H1 (cell line): ENCODE measurements at regions not wholly inside any gene's neighbourhood (a gene's known extent, or its start where the extent isn't known, plus 50 kb on each side); places are given as distances from the start of the nearest gene placed in this dataset.

ENCODE experiments used
- CTCF ChIA-PET: fragments of 300-600 bp; sonication (Branson Sonifier 250); formaldehyde crosslinking; loops from one replicate; lab custom pipeline; 2021; ENCODE audit not compliant: partially characterized antibody; lab: Charles Lee
- POLR2A ChIA-PET: fragments of 300-600 bp; sonication (Branson Sonifier 250); formaldehyde crosslinking; loops from one replicate; lab custom pipeline; 2021; ENCODE audit warnings: inconsistent platforms; ENCODE audit not compliant: partially characterized antibody; lab: Charles Lee
- DNase-seq, 2 experiments: peaks; one replicate each; pipeline versions ENCODE4 v3.0.0 to v3.0.0-alpha.2; 2010 to 2022; ENCODE audit warnings: low spot score in 2 of 2, low read depth in 1 of 2, mixed read lengths in 1 of 2
- FAIRE-seq: peaks from 2 replicates; lab custom pipeline; 2011; peaks lifted over from hg19 to GRCh38; lab: Jason Lieb, UNC
- H2AFZ ChIP-seq: 2 replicates; pipeline ENCODE4 v1.8.1; 2012; ENCODE audit warnings: low read length, inconsistent platforms
- H2AK5ac ChIP-seq: 2 replicates; pipeline ENCODE4 v1.6.1; 2013; ENCODE audit warnings: low read depth, low read length
- H2BK120ac ChIP-seq: replicated peaks from 2 replicates; pipeline ENCODE3; 2013; ENCODE audit warnings: low read depth, low read length, inconsistent platforms
- H2BK12ac ChIP-seq: 2 replicates; pipeline ENCODE4 v1.6.1; 2013; ENCODE audit warnings: low read depth, low read length
- H2BK15ac ChIP-seq: 2 replicates; pipeline ENCODE4 v1.6.1; 2013; ENCODE audit warnings: low read length
- H2BK20ac ChIP-seq: 2 replicates; pipeline ENCODE4 v1.6.1; 2013; ENCODE audit warnings: low read length
- H2BK5ac ChIP-seq: 2 replicates; pipeline ENCODE4 v1.6.1; 2013; ENCODE audit warnings: low read depth, low read length
- H3K14ac ChIP-seq: 2 replicates; pipeline ENCODE4 v1.6.1; 2013; ENCODE audit warnings: inconsistent platforms; ENCODE audit not compliant: insufficient read length
- H3K18ac ChIP-seq: 2 replicates; pipeline ENCODE4 v1.6.1; 2013; ENCODE audit warnings: low read length; ENCODE audit errors: extremely low read depth
- H3K23ac ChIP-seq: 2 replicates; pipeline ENCODE4 v1.6.1; 2013; ENCODE audit warnings: inconsistent platforms; ENCODE audit not compliant: insufficient read length
- H3K23me2 ChIP-seq: 2 replicates; pipeline ENCODE4 v1.6.1; 2013; ENCODE audit warnings: low read depth, low read length
- H3K27ac ChIP-seq: 2 replicates; pipeline ENCODE4 v1.6.1; 2011; ENCODE audit warnings: low read depth, low read length, inconsistent platforms
- H3K27me3 ChIP-seq, 4 experiments: replicated peaks in 1 of 4; 1 replicate in 1 of 4; 2 replicates in 3 of 4; pipeline versions ENCODE4 v1.6.1 to v1.8.1; 2011 to 2013; ENCODE audit warnings: low read length in 3 of 4, mild to moderate bottlenecking in 3 of 4, inconsistent platforms in 2 of 4, mixed read lengths in 2 of 4, moderate library complexity in 1 of 4; ENCODE audit not compliant: control insufficient read depth in 3 of 4, insufficient read depth in 3 of 4; ENCODE audit errors: extremely low read depth in 1 of 4
- H3K36me3 ChIP-seq, 4 experiments: 2 replicates each; pipeline versions ENCODE4 v1.6.1 to v1.8.1; 2011 to 2013; ENCODE audit warnings: mild to moderate bottlenecking in 4 of 4, low read length in 3 of 4, moderate library complexity in 2 of 4, control low read depth in 1 of 4, inconsistent platforms in 1 of 4; ENCODE audit not compliant: insufficient read depth in 4 of 4, control insufficient read depth in 2 of 4
- H3K4ac ChIP-seq: replicated peaks from 2 replicates; pipeline ENCODE3; 2013; ENCODE audit warnings: low read length, low read depth, mixed read lengths, inconsistent platforms; ENCODE audit not compliant: insufficient read length
- H3K4me1 ChIP-seq, 4 experiments: replicated peaks in 1 of 4; 1 replicate in 1 of 4; 2 replicates in 3 of 4; pipeline versions ENCODE4 v1.6.1 to v1.8.1; 2011 to 2013; ENCODE audit warnings: low read length in 3 of 4, inconsistent platforms in 2 of 4, mixed read lengths in 1 of 4; ENCODE audit not compliant: insufficient read depth in 4 of 4, control insufficient read depth in 3 of 4
- H3K4me2 ChIP-seq, 2 experiments: 2 replicates each; pipeline versions ENCODE4 v1.6.1 to v1.8.1; 2011 to 2013; ENCODE audit warnings: low read depth in 2 of 2, low read length in 2 of 2, control low read depth in 1 of 2, inconsistent platforms in 1 of 2, mild to moderate bottlenecking in 1 of 2; ENCODE audit not compliant: insufficient read depth in 1 of 2
- H3K4me3 ChIP-seq, 4 experiments: fragments of 200-600, 300-600 bp in 1 of 4; sonication (generic), shearing (Covaris generic), sonication (Bioruptor Twin) in 1 of 4; 2 replicates each; pipeline versions ENCODE4 v1.5.1 to v1.8.1; 2011 to 2016; ENCODE audit warnings: low read length in 4 of 4, low read depth in 3 of 4, control low read depth in 2 of 4, inconsistent platforms in 2 of 4, mild to moderate bottlenecking in 2 of 4, mixed read lengths in 1 of 4, moderate library complexity in 1 of 4; ENCODE audit not compliant: insufficient read depth in 2 of 4; ENCODE audit errors: extremely low read depth in 1 of 4
- H3K56ac ChIP-seq: replicated peaks from 2 replicates; pipeline ENCODE3; 2013; ENCODE audit warnings: low read depth, mild to moderate bottlenecking, mixed read lengths, low read length, inconsistent platforms; ENCODE audit not compliant: insufficient read length
- H3K79me1 ChIP-seq: 2 replicates; pipeline ENCODE4 v1.6.1; 2013; ENCODE audit warnings: low read depth, low read length, control low read depth
- H3K79me2 ChIP-seq, 2 experiments: 2 replicates each; pipeline versions ENCODE4 v1.6.1 to v1.8.1; 2012 to 2013; ENCODE audit warnings: low read length in 2 of 2, mild to moderate bottlenecking in 2 of 2, inconsistent platforms in 1 of 2; ENCODE audit not compliant: insufficient read depth in 2 of 2, control insufficient read depth in 1 of 2
- H3K9ac ChIP-seq, 4 experiments: replicated peaks in 1 of 4; 1 replicate in 1 of 4; 2 replicates in 3 of 4; pipeline versions ENCODE4 v1.6.1 to v1.8.1; 2011 to 2013; ENCODE audit warnings: low read depth in 3 of 4, low read length in 3 of 4, control low read depth in 2 of 4, mild to moderate bottlenecking in 2 of 4, moderate library complexity in 2 of 4, inconsistent platforms in 1 of 4; ENCODE audit errors: extremely low read depth in 1 of 4
- H3K9me3 ChIP-seq, 2 experiments: 2 replicates each; pipeline versions ENCODE4 v1.6.1 to v1.8.1; 2012 to 2013; ENCODE audit warnings: mild to moderate bottlenecking in 2 of 2, moderate library complexity in 2 of 2, control low read depth in 1 of 2, inconsistent platforms in 1 of 2, low read depth in 1 of 2, low read length in 1 of 2, mixed read lengths in 1 of 2; ENCODE audit not compliant: insufficient read depth in 2 of 2
- H4K20me1 ChIP-seq, 2 experiments: replicated peaks in 1 of 2; 2 replicates each; pipeline versions ENCODE3 to v1.8.1; 2011 to 2013; ENCODE audit warnings: inconsistent platforms in 2 of 2, low read length in 2 of 2, mild to moderate bottlenecking in 1 of 2; ENCODE audit not compliant: insufficient read depth in 2 of 2, control insufficient read depth in 1 of 2
- H4K5ac ChIP-seq: 2 replicates; pipeline ENCODE4 v1.6.1; 2013; ENCODE audit warnings: low read length, low read depth, mixed read lengths, inconsistent platforms; ENCODE audit not compliant: insufficient read length
- H4K8ac ChIP-seq: 2 replicates; pipeline ENCODE4 v1.8.0; 2013; ENCODE audit warnings: mild to moderate bottlenecking, moderate library complexity, low read length, inconsistent platforms; ENCODE audit not compliant: insufficient read depth; ENCODE audit errors: extremely low read depth
- H4K91ac ChIP-seq: replicated peaks from 2 replicates; pipeline ENCODE3; 2013; ENCODE audit warnings: low read length, mixed read lengths, inconsistent platforms; ENCODE audit not compliant: insufficient read length
- JUND ChIP-seq: IDR thresholded peaks from 2 replicates; pipeline ENCODE4 v1.6.1; 2011; ENCODE audit warnings: mild to moderate bottlenecking, improper control_type of control experiment, low read length
- KDM1A ChIP-seq: fragments of 200-600, 300-600 bp; sonication (generic); IDR thresholded peaks from 2 replicates; pipeline ENCODE4 v1.7.1; 2016; ENCODE audit warnings: mild to moderate bottlenecking, low read length, borderline replicate concordance
- SAP30 ChIP-seq: fragments of 300-600 bp; sonication (generic); IDR thresholded peaks from 2 replicates; pipeline ENCODE4 v1.7.1; 2012; ENCODE audit warnings: low read length, moderate library complexity, mild to moderate bottlenecking, inconsistent platforms; ENCODE audit not compliant: insufficient read depth, insufficient replicate concordance
- TBP ChIP-seq: IDR thresholded peaks from 2 replicates; pipeline ENCODE4 v1.6.1; 2011; ENCODE audit warnings: low read depth, low read length, improper control_type of control experiment

- ChIA-PET CTCF (interaction anchor here (0.6 to 1.3 kb wide), 2 partner anchors 13 to 14 kb away, joined by 3 read pairs; no protein-coding TSS in a partner anchor), POLR2A (no interaction called here)
- no peaks in the 10 kb centered on the region for H3K27me3 ChIP-seq
- no peak for TF ChIP-seq KDM1A
- no peak for TF ChIP-seq TBP
- TF ChIP-seq JUND = no peak
- TF ChIP-seq SAP30 = no peak
Observed at GRCh38 chr4:62940229-62940628, 1469.0 kb downstream of the TECRL start.

More at GRCh38 chr4:62940229-62940628, 1469.0 kb downstream of the TECRL start:
- Histone ChIP-seq H4K8ac (no peak overlapping the region), H3K9ac (no peak overlapping the region), H3K27ac (no peak overlapping the region), H3K4me1 (no peaks in the 10 kb centered on the region), H3K79me2 (no peaks in the 10 kb centered on the region), H3K23ac (no peak overlapping the region), H2BK20ac (no peak overlapping the region), H3K4me3 (no peak overlapping the region), H2AK5ac (no peak overlapping the region), H3K23me2 (no peaks in the 10 kb centered on the region), H2BK12ac (no peak overlapping the region), H3K4ac (no peak overlapping the region), H2BK5ac (no peak overlapping the region), H4K20me1 (no peaks in the 10 kb centered on the region), H3K79me1 (no peaks in the 10 kb centered on the region), H3K4me2 (no peak overlapping the region), H3K14ac (no peak overlapping the region), H2BK120ac (no peak overlapping the region), H2BK15ac (no peak overlapping the region), H4K5ac (no peak overlapping the region), H2AFZ (no peak overlapping the region), H3K56ac (no peak overlapping the region), H4K91ac (no peak overlapping the region), H3K36me3 (no peaks in the 10 kb centered on the region; a peak in 1 of 8 replicates), H3K9me3 (peaks cover 7% of the 10 kb centered on the region in 2 experiments; a peak in 1 of 4 replicates), H3K18ac (no peak overlapping the region)
- DNase-seq = no peak
- no peak for FAIRE-seq
